ENCODE measurements at regions not wholly inside any gene's neighbourhood (a gene's known extent, or its start where the extent isn't known, plus 50 kb on each side); places are given as distances from the start of the nearest gene placed in this dataset.

- Mint-ChIP-seq H3K36me3 (ENCODE audit: low read depth, unreplicated experiment) (no peaks in the 10 kb centered on the region), H3K9me3 (ENCODE audit: unreplicated experiment) (no peaks in the 10 kb centered on the region), H3K4me1 (ENCODE audit: unreplicated experiment) (no peaks in the 10 kb centered on the region), H3K4me3 (ENCODE audit: unreplicated experiment) (no peak overlapping the region), H3K27me3 (ENCODE audit: unreplicated experiment) (no peaks in the 10 kb centered on the region), H3K27ac (ENCODE audit: unreplicated experiment) (no peak overlapping the region)
- no peak for DNase-seq (ENCODE audit: low spot score)
- no peak for TF ChIP-seq CTCF (IDR thresholded peaks at IDR 0.05; ENCODE audit: unreplicated experiment)
Measured at GRCh38 chr2:176677746-176678265, 408.6 kb downstream of the MTX2 start.

DNA sequence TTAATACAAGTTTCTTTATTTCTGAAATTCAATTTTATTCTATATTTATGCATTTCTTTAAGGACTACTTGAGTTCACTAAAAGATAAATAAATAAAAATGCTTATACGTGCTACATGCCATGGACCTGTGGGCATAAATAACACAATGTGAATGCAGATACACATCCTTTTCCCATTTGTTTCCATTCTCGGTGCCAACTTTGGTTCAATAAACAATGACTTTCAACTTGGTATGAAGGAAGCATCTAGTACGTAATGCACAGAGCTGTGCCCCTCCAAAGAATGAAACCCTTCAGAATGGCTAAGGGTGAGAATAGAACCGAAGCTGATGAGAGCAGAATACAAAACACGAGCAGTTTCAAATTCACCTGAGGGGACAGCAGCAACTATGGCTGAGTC, 409.3 kb downstream of the MTX2 start:
- Mint-ChIP-seq H3K9me3 (ENCODE audit: unreplicated experiment) (no peaks in the 10 kb centered on the region), H3K36me3 (ENCODE audit: low read depth, unreplicated experiment) (no peaks in the 10 kb centered on the region), H3K4me3 (ENCODE audit: unreplicated experiment) (no peak overlapping the region), H3K27me3 (ENCODE audit: unreplicated experiment) (no peaks in the 10 kb centered on the region), H3K4me1 (ENCODE audit: unreplicated experiment) (no peaks in the 10 kb centered on the region), H3K27ac (ENCODE audit: unreplicated experiment) (no peak overlapping the region)
- DNase-seq (ENCODE audit: low spot score): no peak
- TF ChIP-seq CTCF (IDR thresholded peaks at IDR 0.05; ENCODE audit: unreplicated experiment): no peak

- DNase-seq (ENCODE audit: low spot score): no peak
- no peaks in the 10 kb centered on the region for H3K9me3 Mint-ChIP-seq (ENCODE audit: unreplicated experiment)
- H3K4me3 Mint-ChIP-seq (ENCODE audit: unreplicated experiment): no peak overlapping the region
- no peaks in the 10 kb centered on the region for H3K27me3 Mint-ChIP-seq (ENCODE audit: unreplicated experiment)
- H3K4me1 Mint-ChIP-seq (ENCODE audit: unreplicated experiment): no peaks in the 10 kb centered on the region
- H3K27ac Mint-ChIP-seq (ENCODE audit: unreplicated experiment): no peak overlapping the region
- no peak for TF ChIP-seq CTCF (IDR thresholded peaks at IDR 0.05; ENCODE audit: unreplicated experiment)
- no peaks in the 10 kb centered on the region for H3K36me3 Mint-ChIP-seq (ENCODE audit: low read depth, unreplicated experiment)
Measured at GRCh38 chr2:176679061-176679669, 409.9 kb downstream of the MTX2 start.

DNA sequence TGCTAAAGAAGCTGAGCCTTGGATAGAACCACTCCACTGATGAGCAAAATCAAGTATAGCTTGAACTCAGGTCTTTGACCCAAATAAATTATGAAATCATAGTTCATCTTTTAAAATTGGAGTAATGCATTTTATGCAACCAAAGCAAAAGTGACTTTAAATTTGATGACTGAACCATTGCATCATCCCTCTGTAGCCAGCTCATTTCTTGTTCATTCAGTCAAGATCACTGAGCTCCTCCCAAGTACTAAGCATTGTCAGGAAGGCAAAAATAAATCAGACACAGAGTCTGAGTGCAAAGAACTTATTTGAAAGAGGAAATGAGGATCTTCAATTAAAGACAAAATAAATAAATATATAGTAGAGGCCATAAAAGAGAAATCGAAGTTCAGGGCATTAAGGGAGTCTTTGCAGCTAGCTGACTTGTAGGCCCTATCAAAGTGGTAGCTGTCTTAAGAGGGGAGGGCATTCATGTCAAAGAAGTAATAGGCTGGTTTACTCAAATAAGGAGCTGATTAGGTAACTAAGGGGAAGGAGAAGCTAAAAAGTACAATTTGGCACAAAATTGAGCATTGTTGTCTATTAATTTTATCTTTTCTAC, 411.8 kb downstream of the MTX2 start:
- Mint-ChIP-seq H3K4me3 (ENCODE audit: unreplicated experiment) (no peak overlapping the region), H3K9me3 (ENCODE audit: unreplicated experiment) (no peaks in the 10 kb centered on the region), H3K36me3 (ENCODE audit: low read depth, unreplicated experiment) (no peaks in the 10 kb centered on the region), H3K27me3 (ENCODE audit: unreplicated experiment) (no peaks in the 10 kb centered on the region), H3K4me1 (ENCODE audit: unreplicated experiment) (peaks cover under 1% of the 10 kb centered on the region), H3K27ac (ENCODE audit: unreplicated experiment) (no peak overlapping the region)
- no peak for TF ChIP-seq CTCF (IDR thresholded peaks at IDR 0.05; ENCODE audit: unreplicated experiment)
- no peak for DNase-seq (ENCODE audit: low spot score)

- DNase-seq (ENCODE audit: low spot score): no peak
- no peaks in the 10 kb centered on the region for H3K36me3 Mint-ChIP-seq (ENCODE audit: low read depth, unreplicated experiment)
- H3K4me1 Mint-ChIP-seq (ENCODE audit: unreplicated experiment): peaks cover 3% of the 10 kb centered on the region
- no peaks in the 10 kb centered on the region for H3K27me3 Mint-ChIP-seq (ENCODE audit: unreplicated experiment)
- no peak overlapping the region for H3K4me3 Mint-ChIP-seq (ENCODE audit: unreplicated experiment)
- no peak overlapping the region for H3K27ac Mint-ChIP-seq (ENCODE audit: unreplicated experiment)
- no peaks in the 10 kb centered on the region for H3K9me3 Mint-ChIP-seq (ENCODE audit: unreplicated experiment)
- no peak for TF ChIP-seq CTCF (IDR thresholded peaks at IDR 0.05; ENCODE audit: unreplicated experiment)
Measured at GRCh38 chr2:176681584-176682115, 412.4 kb downstream of the MTX2 start.
